SK-N-SH (cell line): ENCODE measurements at regions not wholly inside any gene's neighbourhood (a gene's known extent, or its start where the extent isn't known, plus 50 kb on each side); places are given as distances from the start of the nearest gene placed in this dataset.

Experiments
- CTCF ChIA-PET: fragments of 300-600, 350-600 bp; formaldehyde crosslinking; extraction: SDS; loops from one replicate; lab custom pipeline; 2021; lab: Yijun Ruan, JAX
- POLR2A ChIA-PET: fragments of 350-600 bp; sonication (Branson Sonifier 250); formaldehyde crosslinking; extraction: SDS; loops from one replicate; lab custom pipeline; 2020; ENCODE audit warnings: antibody characterized with exemption, inconsistent platforms; lab: Yijun Ruan, JAX
- DNase-seq: peaks from one replicate; pipeline ENCODE4 v3.0.0; 2012
- H2AFZ ChIP-seq: fragments of 200-600 bp; sonication (generic); 2 replicates; pipeline ENCODE4 v1.8.1; 2016; ENCODE audit warnings: antibody characterized with exemption, mild to moderate bottlenecking, low read depth
- H3F3A ChIP-seq: fragments of 200-600 bp; sonication (generic); replicated peaks from 2 replicates; pipeline ENCODE3; 2016; ENCODE audit warnings: antibody characterized with exemption, mild to moderate bottlenecking; ENCODE audit not compliant: insufficient read depth
- H3K27ac ChIP-seq, 2 experiments: fragments of 200-500 bp in 1 of 2; fragments of 200-600 bp in 1 of 2; sonication (Bioruptor generic) in 1 of 2; sonication (generic), shearing (Covaris generic) in 1 of 2; 2 replicates each; pipeline versions ENCODE4 v1.5.1 to v1.6.1; 2014 to 2016; ENCODE audit warnings: low read depth in 2 of 2, inconsistent platforms in 1 of 2, low read length in 1 of 2, mild to moderate bottlenecking in 1 of 2, mixed read lengths in 1 of 2
- H3K27me3 ChIP-seq: fragments of 200-600 bp; sonication (generic), shearing (Covaris generic); 2 replicates; pipeline ENCODE4 v1.6.1; 2016; ENCODE audit warnings: mixed run types; ENCODE audit not compliant: insufficient read depth
- H3K36me3 ChIP-seq, 2 experiments: fragments of 200-500 bp in 1 of 2; fragments of 200-600 bp in 1 of 2; sonication (Bioruptor generic) in 1 of 2; sonication (generic) in 1 of 2; replicated peaks in 1 of 2; 2 replicates each; pipeline versions ENCODE3 to v1.5.1; 2014 to 2016; ENCODE audit warnings: low read length in 1 of 2, mild to moderate bottlenecking in 1 of 2; ENCODE audit not compliant: insufficient read depth in 2 of 2, control insufficient read depth in 1 of 2
- H3K4me1 ChIP-seq, 2 experiments: fragments of 200-500 bp in 1 of 2; fragments of 200-600 bp in 1 of 2; sonication (Bioruptor generic) in 1 of 2; sonication (generic), shearing (Covaris generic) in 1 of 2; 2 replicates each; pipeline versions ENCODE4 v1.5.1 to v1.6.1; 2014 to 2016; ENCODE audit warnings: low read depth in 1 of 2, low read length in 1 of 2, mixed run types in 1 of 2; ENCODE audit not compliant: insufficient read depth in 2 of 2, control insufficient read depth in 1 of 2
- H3K4me2 ChIP-seq: fragments of 200-600 bp; sonication (generic), shearing (Covaris generic); 2 replicates; pipeline ENCODE4 v1.6.1; 2017; ENCODE audit warnings: mixed run types
- H3K4me3 ChIP-seq, 2 experiments: fragments of 200-500 bp in 1 of 2; fragments of 200-600 bp in 1 of 2; sonication (Bioruptor generic) in 1 of 2; sonication (generic), shearing (Covaris generic) in 1 of 2; 2 replicates each; pipeline versions ENCODE4 v1.5.1 to v1.8.1; 2014 to 2016; ENCODE audit warnings: low read depth in 2 of 2, inconsistent platforms in 1 of 2, low read length in 1 of 2, mild to moderate bottlenecking in 1 of 2, mixed read lengths in 1 of 2, moderate library complexity in 1 of 2
- H3K79me2 ChIP-seq: fragments of 200-600 bp; sonication (generic); 2 replicates; pipeline ENCODE4 v1.8.1; 2017; ENCODE audit warnings: mild to moderate bottlenecking; ENCODE audit not compliant: insufficient read depth
- H3K9ac ChIP-seq: fragments of 200-600 bp; sonication (generic); 2 replicates; pipeline ENCODE4 v1.6.1; 2017; ENCODE audit warnings: mixed run types
- H3K9me2 ChIP-seq: fragments of 200-600 bp; sonication (generic); 2 replicates; pipeline ENCODE4 v1.6.1; 2017; ENCODE audit warnings: mixed run types
- H3K9me3 ChIP-seq: fragments of 200-600 bp; sonication (generic); 2 replicates; pipeline ENCODE4 v1.6.1; 2017; ENCODE audit warnings: mixed run types, mild to moderate bottlenecking, moderate library complexity
- H4K20me1 ChIP-seq: fragments of 200-600 bp; sonication (generic); 2 replicates; pipeline ENCODE4 v1.6.1; 2017; ENCODE audit warnings: mild to moderate bottlenecking, mixed run types; ENCODE audit not compliant: insufficient read depth
- CHD2 ChIP-seq: fragments of 150-350 bp; IDR thresholded peaks from 2 replicates; pipeline ENCODE4 v1.6.1; 2018; ENCODE audit warnings: low read length; ENCODE audit not compliant: partially characterized antibody
- ELF1 ChIP-seq: IDR thresholded peaks from 2 replicates; pipeline ENCODE4 v1.4.0; 2012
- EZH2phosphoT487 ChIP-seq: fragments of 200-600 bp; sonication (generic); IDR thresholded peaks from 2 replicates; pipeline ENCODE4 v1.6.1; 2017; ENCODE audit warnings: low read depth, mixed run types, mild to moderate bottlenecking, antibody characterized with exemption, moderate library complexity, borderline replicate concordance
- FOXJ3 ChIP-seq: sonication (generic); formaldehyde crosslinking; IDR thresholded peaks from 2 replicates; pipeline ENCODE4 v1.5.1; 2020; ENCODE audit warnings: mild to moderate bottlenecking, missing genetic modification reagents
- FOXM1 ChIP-seq: IDR thresholded peaks from 2 replicates; pipeline ENCODE4 v1.4.0; 2012; ENCODE audit warnings: low read depth, mild to moderate bottlenecking
- GABPA ChIP-seq: IDR thresholded peaks from 2 replicates; pipeline ENCODE4 v1.4.0; 2012; ENCODE audit warnings: low read depth, mild to moderate bottlenecking
- MAX ChIP-seq: IDR thresholded peaks from 2 replicates; pipeline ENCODE4 v1.4.0; 2012; ENCODE audit warnings: low read depth
- NFIC ChIP-seq: IDR thresholded peaks from 2 replicates; pipeline ENCODE4 v1.4.0; 2012; ENCODE audit warnings: borderline replicate concordance
- NRF1 ChIP-seq: IDR thresholded peaks from 2 replicates; pipeline ENCODE4 v1.6.1; 2012; ENCODE audit warnings: low read depth, mild to moderate bottlenecking, low read length
- PBX3 ChIP-seq: IDR thresholded peaks from 2 replicates; pipeline ENCODE4; 2012
- POLR2AphosphoS5 ChIP-seq: IDR thresholded peaks from 2 replicates; pipeline ENCODE4 v1.6.1; 2012; ENCODE audit warnings: low read depth, low read length
- RAD21 ChIP-seq: IDR thresholded peaks from 2 replicates; pipeline ENCODE4 v1.6.1; 2012; ENCODE audit warnings: mild to moderate bottlenecking, low read length
- RCOR1 ChIP-seq: fragments of 150-350 bp; IDR thresholded peaks from 2 replicates; pipeline ENCODE4 v1.6.1; 2017; ENCODE audit warnings: antibody characterized with exemption, low read length
- REST ChIP-seq: IDR thresholded peaks from 2 replicates; pipeline ENCODE4 v1.6.1; 2012; ENCODE audit warnings: mild to moderate bottlenecking, low read depth, low read length, moderate library complexity
- RFX5 ChIP-seq: IDR thresholded peaks from 2 replicates; pipeline ENCODE4 v1.6.1; 2012; ENCODE audit warnings: mild to moderate bottlenecking, improper control_type of control experiment, low read length
- RXRA ChIP-seq: IDR thresholded peaks from 2 replicates; pipeline ENCODE4 v1.4.0; 2012; ENCODE audit warnings: low read depth, mild to moderate bottlenecking, borderline replicate concordance
- SIN3A ChIP-seq: IDR thresholded peaks from 2 replicates; pipeline ENCODE4 v1.6.1; 2012; ENCODE audit warnings: low read depth, mild to moderate bottlenecking, low read length, moderate library complexity, borderline replicate concordance
- SMC3 ChIP-seq: IDR thresholded peaks from 2 replicates; pipeline ENCODE4 v1.6.1; 2012; ENCODE audit warnings: low read depth, low read length, improper control_type of control experiment
- TCF12 ChIP-seq: IDR thresholded peaks from 2 replicates; pipeline ENCODE4 v1.4.0; 2012
- WGBS: methylation state at CpG from one replicate; pipeline ENCODE4 v1.1.6; 2017; ENCODE audit warnings: low lambda C conversion rate; 5-methylcytosine and 5-hydroxymethylcytosine counted together

- H3F3A ChIP-seq, result no peaks in the 10 kb centered on the region
- H3K4me3 ChIP-seq, result no peak overlapping the region
- CTCF ChIA-PET, result interaction anchor here (0.9 kb wide), 1 partner anchor 355 kb away, joined by 3 read pairs; no protein-coding TSS in a partner anchor
- 94% methylated on average over 3 of the region's 3 CpGs for WGBS
- no peak for TF ChIP-seq FOXJ3 (CRISPR knock-in tag)
- TF ChIP-seq, all 33 proteins: peak for 0
- POLR2A ChIA-PET, result no interaction called here
- H3K4me2 ChIP-seq, result no peak overlapping the region
- no peaks in the 10 kb centered on the region for H3K36me3 ChIP-seq
- H4K20me1 ChIP-seq, result no peaks in the 10 kb centered on the region
- no peaks in the 10 kb centered on the region; a peak in 2 of 4 replicates for H3K4me1 ChIP-seq
- no peaks in the 10 kb centered on the region for H3K9me3 ChIP-seq
- no peak overlapping the region for H3K9ac ChIP-seq
- H3K79me2 ChIP-seq, result no peaks in the 10 kb centered on the region
- no peak overlapping the region for H2AFZ ChIP-seq
- H3K9me2 ChIP-seq, result no peaks in the 10 kb centered on the region
- no peak overlapping the region; a peak in 1 of 4 replicates for H3K27ac ChIP-seq
- DNase-seq, result no peak
- H3K27me3 ChIP-seq, result no peaks in the 10 kb centered on the region
Observed at GRCh38 chr9:28079677-28080076, 506.4 kb upstream of the C9orf72 start.

- Histone ChIP-seq H3K36me3 (no peaks in the 10 kb centered on the region), H3K79me2 (no peaks in the 10 kb centered on the region), H3K27me3 (no peaks in the 10 kb centered on the region), H3K4me3 (no peak overlapping the region), H3K9me2 (no peaks in the 10 kb centered on the region), H3K9me3 (no peaks in the 10 kb centered on the region), H3K4me1 (no peaks in the 10 kb centered on the region; a peak in 2 of 4 replicates), H3K9ac (no peak overlapping the region), H3K4me2 (no peak overlapping the region), H2AFZ (no peak overlapping the region), H3F3A (no peaks in the 10 kb centered on the region), H3K27ac (no peak overlapping the region), H4K20me1 (no peaks in the 10 kb centered on the region)
- TF ChIP-seq SIN3A (no peak), RCOR1 (no peak), CHD2 (no peak), FOXJ3 (CRISPR knock-in tag) (no peak), EZH2phosphoT487 (no peak), RAD21 (no peak), ELF1 (no peak), TCF12 (no peak), NFIC (no peak), GABPA (no peak), POLR2AphosphoS5 (no peak), FOXM1 (no peak), RXRA (no peak), RFX5 (no peak), SMC3 (no peak), NRF1 (no peak), REST (no peak), PBX3 (no peak), MAX (no peak)
- DNase-seq, result no peak
- ChIA-PET CTCF (no interaction called here), POLR2A (no interaction called here)
- WGBS, result 65% methylated on average over 3 of the region's 3 CpGs
Observed at GRCh38 chr9:28082671-28083070, 509.4 kb upstream of the C9orf72 start.
